Neural cell (in vitro differentiated cells): ENCODE measurements at regions not wholly inside any gene's neighbourhood (a gene's known extent, or its start where the extent isn't known, plus 50 kb on each side); places are given as distances from the start of the nearest gene placed in this dataset.

Source experiments
- H2AFZ ChIP-seq: fragments of 200-600, 300-800 bp; sonication (generic), shearing (Covaris generic); 2 replicates; pipeline ENCODE4 v1.6.0; 2014; ENCODE audit warnings: low read depth, mild to moderate bottlenecking, antibody characterized with exemption, low read length, moderate library complexity
- H3F3A ChIP-seq: fragments of 200-600 bp; shearing (Covaris generic); 2 replicates; pipeline ENCODE4 v1.6.1; 2016; ENCODE audit warnings: mild to moderate bottlenecking, moderate library complexity, mixed read lengths, antibody characterized with exemption, low read length; ENCODE audit not compliant: insufficient read depth, poor library complexity, severe bottlenecking
- H3K27ac ChIP-seq: fragments of 200-600, 300-800 bp; sonication (generic), shearing (Covaris generic); 2 replicates; pipeline ENCODE4 v1.5.1; 2014; ENCODE audit warnings: mild to moderate bottlenecking, low read length, moderate library complexity
- H3K27me3 ChIP-seq: fragments of 300-800, 200-600 bp; sonication (generic), shearing (Covaris generic); 2 replicates; pipeline ENCODE4 v1.6.0; 2014; ENCODE audit warnings: mild to moderate bottlenecking, low read depth, low read length, moderate library complexity; ENCODE audit not compliant: insufficient read depth
- H3K36me3 ChIP-seq: fragments of 300-800, 200-600 bp; sonication (generic), shearing (Covaris generic); 2 replicates; pipeline ENCODE4 v1.5.1; 2014; ENCODE audit warnings: mild to moderate bottlenecking, antibody characterized with exemption, low read length, moderate library complexity; ENCODE audit not compliant: insufficient read depth
- H3K4me2 ChIP-seq: fragments of 300-800, 200-600 bp; sonication (generic), shearing (Covaris generic); 2 replicates; pipeline ENCODE4 v1.6.0; 2014; ENCODE audit warnings: mild to moderate bottlenecking, low read length
- H3K4me3 ChIP-seq: fragments of 300-800, 200-600 bp; sonication (generic), shearing (Covaris generic); 2 replicates; pipeline ENCODE4 v1.5.1; 2014; ENCODE audit warnings: mild to moderate bottlenecking, low read length, moderate library complexity
- H3K79me2 ChIP-seq: fragments of 200-600 bp; shearing (Covaris generic); replicated peaks from 2 replicates; pipeline ENCODE4 v1.6.0; 2014; ENCODE audit warnings: mild to moderate bottlenecking, low read length, moderate library complexity; ENCODE audit not compliant: insufficient read depth
- H3K9ac ChIP-seq: fragments of 300-800, 200-600 bp; sonication (generic), shearing (Covaris generic); 2 replicates; pipeline ENCODE4 v1.6.1; 2016; ENCODE audit warnings: mild to moderate bottlenecking, low read length, mixed read lengths
- H3K9me2 ChIP-seq: fragments of 200-600 bp; shearing (Covaris generic); 2 replicates; pipeline ENCODE4 v1.6.1; 2016; ENCODE audit warnings: mild to moderate bottlenecking, low read length, mixed read lengths; ENCODE audit not compliant: insufficient read depth
- H3K9me3 ChIP-seq: fragments of 200-600, 300-800 bp; sonication (generic), shearing (Covaris generic); 2 replicates; pipeline ENCODE4 v1.6.1; 2016; ENCODE audit warnings: mild to moderate bottlenecking, mixed run types, low read length, moderate library complexity, mixed read lengths
- H4K20me1 ChIP-seq: fragments of 200-600 bp; shearing (Covaris generic); 2 replicates; pipeline ENCODE4 v1.6.1; 2016; ENCODE audit warnings: mild to moderate bottlenecking, mixed run types; ENCODE audit not compliant: insufficient read depth
- CTCF ChIP-seq: fragments of 450-650 bp; IDR thresholded peaks from 2 replicates; pipeline ENCODE4 v1.5.1; 2014; ENCODE audit warnings: antibody characterized with exemption, mild to moderate bottlenecking, moderate library complexity; ENCODE audit not compliant: poor library complexity, severe bottlenecking
- EP300 ChIP-seq: fragments of 450-650 bp; conservative IDR thresholded peaks from 2 replicates; pipeline ENCODE4 v1.6.1; 2014; ENCODE audit warnings: antibody characterized with exemption, mild to moderate bottlenecking, moderate library complexity; ENCODE audit not compliant: poor library complexity, severe bottlenecking
- EZH2 ChIP-seq: fragments of 200-600, 300-800 bp; shearing (Covaris generic), sonication (generic); IDR thresholded peaks from 2 replicates; pipeline ENCODE4 v1.6.1; 2014; ENCODE audit warnings: antibody characterized with exemption, low read length, borderline replicate concordance, mild to moderate bottlenecking; ENCODE audit not compliant: insufficient read depth, poor library complexity, severe bottlenecking
- MXI1 ChIP-seq: fragments of 450-650 bp; conservative IDR thresholded peaks from 2 replicates; pipeline ENCODE4 v1.6.1; 2014; ENCODE audit warnings: antibody characterized with exemption, mild to moderate bottlenecking; ENCODE audit not compliant: poor library complexity, severe bottlenecking
- POLR2AphosphoS5 ChIP-seq: IDR thresholded peaks from 2 replicates; pipeline ENCODE4 v1.6.1; 2012
- RAD21 ChIP-seq: fragments of 450-650 bp; conservative IDR thresholded peaks from 2 replicates; pipeline ENCODE4 v1.6.1; 2014; ENCODE audit warnings: antibody characterized with exemption, mild to moderate bottlenecking, moderate library complexity
- SMC3 ChIP-seq: fragments of 450-650 bp; conservative IDR thresholded peaks from 2 replicates; pipeline ENCODE4 v1.6.1; 2014; ENCODE audit warnings: antibody characterized with exemption, mild to moderate bottlenecking, moderate library complexity; ENCODE audit not compliant: poor library complexity
- TAF1 ChIP-seq: IDR thresholded peaks from 2 replicates; pipeline ENCODE4 v1.6.1; 2012; ENCODE audit warnings: low read depth
- TF ChIP-seq, protein P1 (sequence below): IDR thresholded peaks from 2 replicates; pipeline ENCODE4 v1.6.1; 2012; ENCODE audit warnings: borderline replicate concordance

- TF ChIP-seq SMC3 (no peak), RAD21 (no peak), POLR2AphosphoS5 (no peak), EZH2 (no peak), TAF1 (no peak), EP300 (no peak), MXI1 (no peak), CTCF (no peak)
- TF ChIP-seq, protein P1, sequence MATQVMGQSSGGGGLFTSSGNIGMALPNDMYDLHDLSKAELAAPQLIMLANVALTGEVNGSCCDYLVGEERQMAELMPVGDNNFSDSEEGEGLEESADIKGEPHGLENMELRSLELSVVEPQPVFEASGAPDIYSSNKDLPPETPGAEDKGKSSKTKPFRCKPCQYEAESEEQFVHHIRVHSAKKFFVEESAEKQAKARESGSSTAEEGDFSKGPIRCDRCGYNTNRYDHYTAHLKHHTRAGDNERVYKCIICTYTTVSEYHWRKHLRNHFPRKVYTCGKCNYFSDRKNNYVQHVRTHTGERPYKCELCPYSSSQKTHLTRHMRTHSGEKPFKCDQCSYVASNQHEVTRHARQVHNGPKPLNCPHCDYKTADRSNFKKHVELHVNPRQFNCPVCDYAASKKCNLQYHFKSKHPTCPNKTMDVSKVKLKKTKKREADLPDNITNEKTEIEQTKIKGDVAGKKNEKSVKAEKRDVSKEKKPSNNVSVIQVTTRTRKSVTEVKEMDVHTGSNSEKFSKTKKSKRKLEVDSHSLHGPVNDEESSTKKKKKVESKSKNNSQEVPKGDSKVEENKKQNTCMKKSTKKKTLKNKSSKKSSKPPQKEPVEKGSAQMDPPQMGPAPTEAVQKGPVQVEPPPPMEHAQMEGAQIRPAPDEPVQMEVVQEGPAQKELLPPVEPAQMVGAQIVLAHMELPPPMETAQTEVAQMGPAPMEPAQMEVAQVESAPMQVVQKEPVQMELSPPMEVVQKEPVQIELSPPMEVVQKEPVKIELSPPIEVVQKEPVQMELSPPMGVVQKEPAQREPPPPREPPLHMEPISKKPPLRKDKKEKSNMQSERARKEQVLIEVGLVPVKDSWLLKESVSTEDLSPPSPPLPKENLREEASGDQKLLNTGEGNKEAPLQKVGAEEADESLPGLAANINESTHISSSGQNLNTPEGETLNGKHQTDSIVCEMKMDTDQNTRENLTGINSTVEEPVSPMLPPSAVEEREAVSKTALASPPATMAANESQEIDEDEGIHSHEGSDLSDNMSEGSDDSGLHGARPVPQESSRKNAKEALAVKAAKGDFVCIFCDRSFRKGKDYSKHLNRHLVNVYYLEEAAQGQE = no peak
- H3K27me3 ChIP-seq = no peaks in the 10 kb centered on the region
- H3K79me2 ChIP-seq = no peaks in the 10 kb centered on the region
- no peaks in the 10 kb centered on the region for H4K20me1 ChIP-seq
- no peak overlapping the region for H3K4me2 ChIP-seq
- no peaks in the 10 kb centered on the region for H3K9me3 ChIP-seq
- no peak overlapping the region for H3K27ac ChIP-seq
- H3F3A ChIP-seq = no peaks in the 10 kb centered on the region
- no peak overlapping the region for H2AFZ ChIP-seq
- no peaks in the 10 kb centered on the region for H3K9me2 ChIP-seq
- no peak overlapping the region for H3K4me3 ChIP-seq
- H3K36me3 ChIP-seq = no peaks in the 10 kb centered on the region
- no peak overlapping the region for H3K9ac ChIP-seq
These were observed 235.4 kb downstream of the TXNL1 start for GRCh38 chr18:56402872-56403516.

GRCh38 chr18:56393870-56394269 is 244.5 kb downstream of the TXNL1 start:
- H4K20me1 ChIP-seq = no peaks in the 10 kb centered on the region
- no peak overlapping the region for H3K4me3 ChIP-seq
- H3K4me2 ChIP-seq = no peak overlapping the region
- H3F3A ChIP-seq = no peaks in the 10 kb centered on the region
- no peak overlapping the region for H3K9ac ChIP-seq
- no peak overlapping the region for H2AFZ ChIP-seq
- H3K36me3 ChIP-seq = no peaks in the 10 kb centered on the region
- H3K27me3 ChIP-seq = no peaks in the 10 kb centered on the region
- no peaks in the 10 kb centered on the region for H3K9me3 ChIP-seq
- TF ChIP-seq POLR2AphosphoS5 = no peak
- no peak for TF ChIP-seq SMC3
- TF ChIP-seq RAD21 = no peak
- TF ChIP-seq EP300 = no peak
- H3K79me2 ChIP-seq = no peaks in the 10 kb centered on the region
- no peak overlapping the region for H3K27ac ChIP-seq
- no peaks in the 10 kb centered on the region for H3K9me2 ChIP-seq
